22Rv1 (cell line): ENCODE measurements at regions not wholly inside any gene's neighbourhood (a gene's known extent, or its start where the extent isn't known, plus 50 kb on each side); places are given as distances from the start of the nearest gene placed in this dataset.

Source experiments
- CTCF ChIP-seq: fragments of 450-650 bp; IDR thresholded peaks from 2 replicates; pipeline ENCODE4 v1.5.1; 2017; ENCODE audit warnings: mild to moderate bottlenecking
- ZFX ChIP-seq: fragments of 450-650 bp; IDR thresholded peaks from 2 replicates; pipeline ENCODE4 v1.6.1; 2017; ENCODE audit warnings: antibody characterized with exemption, borderline replicate concordance

DNA sequence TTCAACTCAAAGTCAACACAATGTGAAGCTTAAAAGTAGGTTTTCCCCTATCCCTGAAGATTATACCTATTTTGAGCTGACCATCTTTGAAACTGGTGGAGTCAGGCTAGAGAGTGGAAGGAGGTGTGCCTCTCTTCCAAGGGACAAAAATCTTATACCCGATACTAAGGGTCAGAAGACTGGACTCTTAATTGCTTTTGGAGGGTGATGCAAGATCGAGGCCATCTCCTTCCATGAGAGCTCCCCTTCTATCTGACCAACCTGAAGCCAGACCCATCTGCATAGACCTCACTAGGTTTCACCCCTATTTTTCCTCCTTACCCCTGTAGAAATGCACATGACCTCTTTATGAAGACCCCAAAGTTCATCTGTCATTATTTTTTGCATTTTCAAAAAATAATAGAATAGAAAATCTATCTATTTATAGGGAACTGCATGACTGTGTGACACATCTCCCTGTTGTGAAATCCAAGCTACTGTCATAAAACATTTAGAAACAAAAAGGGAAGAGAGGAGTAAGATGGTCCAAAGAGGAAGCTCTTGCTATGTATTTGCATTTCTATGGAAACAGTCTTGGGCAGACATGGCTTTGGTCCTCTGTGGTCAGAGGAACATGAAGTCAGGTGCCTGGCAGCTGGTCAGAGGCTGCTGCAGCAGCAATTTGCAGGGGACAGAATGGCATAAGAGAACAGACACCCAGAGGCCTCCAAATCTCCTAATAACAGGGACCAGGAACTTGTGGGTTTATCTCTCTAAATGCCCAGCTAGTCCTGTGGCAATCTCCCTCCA, 349.2 kb downstream of the MAFB start:
- TF ChIP-seq CTCF (no peak), ZFX (no peak)
